Esophagus (tissue), 2 donors: ENCODE measurements at regions not wholly inside any gene's neighbourhood (a gene's known extent, or its start where the extent isn't known, plus 50 kb on each side); places are given as distances from the start of the nearest gene placed in this dataset.

Experiments used
- H3K27ac ChIP-seq, 2 donors: one replicate each; pipeline ENCODE4 v1.5.1; 2013; ENCODE audit warnings: low read depth in 2 of 2, mild to moderate bottlenecking in 2 of 2, inconsistent platforms in 1 of 2, low read length in 1 of 2, moderate library complexity in 1 of 2
- H3K27me3 ChIP-seq, 2 donors: one replicate each; pipeline ENCODE4 v1.6.1; 2013; ENCODE audit warnings: low read length in 2 of 2, control low read depth in 1 of 2, mild to moderate bottlenecking in 1 of 2; ENCODE audit not compliant: insufficient read depth in 2 of 2, control insufficient read depth in 1 of 2
- H3K36me3 ChIP-seq, 2 donors: one replicate each; pipeline ENCODE4 v1.6.1; 2013; ENCODE audit warnings: low read length in 1 of 2; ENCODE audit not compliant: control insufficient read depth in 2 of 2, insufficient read depth in 2 of 2
- H3K4me1 ChIP-seq, 2 donors: one replicate each; pipeline ENCODE4 v1.6.1; 2013; ENCODE audit warnings: low read length in 1 of 2; ENCODE audit not compliant: control insufficient read depth in 2 of 2, insufficient read depth in 2 of 2
- H3K4me3 ChIP-seq, 2 donors: one replicate each; pipeline ENCODE4 v1.5.1; 2013; ENCODE audit warnings: low read length in 2 of 2, mild to moderate bottlenecking in 2 of 2, low read depth in 1 of 2, moderate library complexity in 1 of 2
- H3K9me3 ChIP-seq, 2 donors: one replicate each; pipeline ENCODE4 v1.6.1; 2013; ENCODE audit warnings: mild to moderate bottlenecking in 2 of 2, low read depth in 1 of 2, low read length in 1 of 2, moderate library complexity in 1 of 2; ENCODE audit not compliant: control insufficient read depth in 2 of 2, insufficient read depth in 1 of 2
- WGBS, 2 donors: extraction: QIAGEN DNeasy Blood & Tissue Kit; methylation state at CpG; one replicate each; pipeline ENCODE4 v1.1.7; 2013; 5-methylcytosine and 5-hydroxymethylcytosine counted together
- donor health status: healthy with polysubstance abuse.
- donor health status: Bipolar disorder and iron deficiency.

- H3K27me3 ChIP-seq = no peaks in the 10 kb centered on the region
- no peak overlapping the region for H3K27ac ChIP-seq
- WGBS, 2 donors = 32 to 41% methylated on average over 4 of the region's 4 CpGs
- no peaks in the 10 kb centered on the region for H3K4me1 ChIP-seq
- H3K36me3 ChIP-seq = no peaks in the 10 kb centered on the region
- H3K4me3 ChIP-seq = no peak overlapping the region
- H3K9me3 ChIP-seq = peaks cover 20 to 30% of the 10 kb centered on the region in 2 donors
Measured at GRCh38 chr7:63077841-63078240, 920.8 kb upstream of the ZNF722 start.

- no peak overlapping the region for H3K4me3 ChIP-seq
- peaks cover 12 to 22% of the 10 kb centered on the region in 2 donors for H3K9me3 ChIP-seq
- H3K27ac ChIP-seq = no peak overlapping the region
- no peaks in the 10 kb centered on the region for H3K27me3 ChIP-seq
- WGBS, 2 donors = 11 to 12% methylated on average over 2 of the region's 2 CpGs
- no peaks in the 10 kb centered on the region for H3K36me3 ChIP-seq
- H3K4me1 ChIP-seq = no peaks in the 10 kb centered on the region
Measured at GRCh38 chr7:63080406-63080805, 918.2 kb upstream of the ZNF722 start.

- Histone ChIP-seq H3K4me1 (no peaks in the 10 kb centered on the region), H3K36me3 (no peaks in the 10 kb centered on the region), H3K9me3 (peaks cover 12 to 17% of the 10 kb centered on the region in 2 donors), H3K27ac (no peak overlapping the region), H3K4me3 (no peak overlapping the region), H3K27me3 (no peaks in the 10 kb centered on the region)
- 42 to 43% methylated on average over 4 of the region's 4 CpGs for WGBS, 2 donors
Measured at GRCh38 chr7:63080831-63081230, 917.8 kb upstream of the ZNF722 start.

GRCh38 chr7:63087575-63088190, 911.0 kb upstream of the ZNF722 start:
- no peaks in the 10 kb centered on the region for H3K36me3 ChIP-seq
- no peak overlapping the region for H3K27ac ChIP-seq
- WGBS, 2 donors = 51 to 63% methylated on average over 3 of the region's 3 CpGs
- peaks cover 2 to 5% of the 10 kb centered on the region in 2 donors for H3K9me3 ChIP-seq
- no peaks in the 10 kb centered on the region for H3K4me1 ChIP-seq
- no peaks in the 10 kb centered on the region for H3K27me3 ChIP-seq
- H3K4me3 ChIP-seq = no peak overlapping the region

GRCh38 chr7:63092951-63093350, 905.7 kb upstream of the ZNF722 start:
- Histone ChIP-seq H3K9me3 (peaks cover 8 to 11% of the 10 kb centered on the region in 2 donors), H3K4me3 (no peak overlapping the region)

GRCh38 chr7:63093481-63093880, 905.2 kb upstream of the ZNF722 start:
- WGBS, 2 donors = 68 to 74% methylated on average over 1 of the region's 1 CpG
- no peaks in the 10 kb centered on the region for H3K4me1 ChIP-seq
- H3K36me3 ChIP-seq = no peaks in the 10 kb centered on the region
- H3K27ac ChIP-seq = no peak overlapping the region
- no peak overlapping the region for H3K4me3 ChIP-seq
- no peaks in the 10 kb centered on the region for H3K27me3 ChIP-seq
- H3K9me3 ChIP-seq = peaks cover 11 to 12% of the 10 kb centered on the region in 2 donors

More at GRCh38 chr7:63092951-63093350, 905.7 kb upstream of the ZNF722 start:
- Histone ChIP-seq H3K4me1 (no peaks in the 10 kb centered on the region), H3K36me3 (no peaks in the 10 kb centered on the region), H3K27ac (no peak overlapping the region), H3K27me3 (no peaks in the 10 kb centered on the region)
- WGBS, 2 donors = 68 to 72% methylated on average over 7 of the region's 7 CpGs

GRCh38 chr7:63096141-63096540, 902.5 kb upstream of the ZNF722 start:
- H3K9me3 ChIP-seq = peaks cover 12 to 13% of the 10 kb centered on the region in 2 donors
- no peaks in the 10 kb centered on the region for H3K27me3 ChIP-seq
- H3K27ac ChIP-seq = no peak overlapping the region
- H3K4me3 ChIP-seq = no peak overlapping the region
- H3K36me3 ChIP-seq = no peaks in the 10 kb centered on the region
- H3K4me1 ChIP-seq = no peaks in the 10 kb centered on the region
- WGBS, 2 donors = 73 to 79% methylated on average over 3 of the region's 3 CpGs

- Histone ChIP-seq H3K27me3 (no peaks in the 10 kb centered on the region), H3K4me3 (no peak overlapping the region), H3K9me3 (peaks cover 8 to 21% of the 10 kb centered on the region in 2 donors), H3K36me3 (no peaks in the 10 kb centered on the region), H3K27ac (no peak overlapping the region), H3K4me1 (no peaks in the 10 kb centered on the region)
- WGBS, 2 donors = 65 to 76% methylated on average over 4 of the region's 4 CpGs
Measured at GRCh38 chr7:63104666-63105065, 894.0 kb upstream of the ZNF722 start.

- no peaks in the 10 kb centered on the region for H3K4me1 ChIP-seq
- H3K4me3 ChIP-seq = no peak overlapping the region
- H3K9me3 ChIP-seq = peaks cover 8 to 19% of the 10 kb centered on the region in 2 donors
- H3K27ac ChIP-seq = no peak overlapping the region
- WGBS, 2 donors = 85 to 87% methylated on average over 4 of the region's 4 CpGs
- no peaks in the 10 kb centered on the region for H3K27me3 ChIP-seq
- no peaks in the 10 kb centered on the region for H3K36me3 ChIP-seq
Measured at GRCh38 chr7:63105978-63106377, 892.7 kb upstream of the ZNF722 start.
